ENCODE measurements at regions not wholly inside any gene's neighbourhood (a gene's known extent, or its start where the extent isn't known, plus 50 kb on each side); places are given as distances from the start of the nearest gene placed in this dataset.
A peak's percentile ranks its signal among the peaks of the same experiment; 100 is the strongest.

DNA sequence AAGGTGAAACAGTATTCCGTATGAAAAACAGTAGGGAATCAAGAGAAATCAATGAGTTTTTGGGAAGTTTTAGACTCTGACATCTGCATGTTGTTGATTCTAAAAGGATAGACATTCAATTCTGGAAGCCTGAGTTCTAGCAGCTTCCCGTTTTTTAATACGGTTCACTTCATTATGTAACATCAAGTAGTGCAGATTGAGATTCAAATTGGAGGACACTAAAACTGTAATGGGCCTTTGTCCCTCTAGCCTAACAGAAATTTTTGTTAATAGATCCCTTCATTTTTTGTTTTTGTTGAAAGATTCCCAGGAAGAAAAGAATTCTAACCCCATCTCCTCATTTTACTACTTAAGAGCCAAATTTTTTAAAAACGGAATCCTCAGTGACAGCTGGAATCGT lies 384.6 kb downstream of the SH3GL2 start:
- ATAC-seq = no peak
- no peak for DNase-seq (ENCODE audit: low spot score)

DNA sequence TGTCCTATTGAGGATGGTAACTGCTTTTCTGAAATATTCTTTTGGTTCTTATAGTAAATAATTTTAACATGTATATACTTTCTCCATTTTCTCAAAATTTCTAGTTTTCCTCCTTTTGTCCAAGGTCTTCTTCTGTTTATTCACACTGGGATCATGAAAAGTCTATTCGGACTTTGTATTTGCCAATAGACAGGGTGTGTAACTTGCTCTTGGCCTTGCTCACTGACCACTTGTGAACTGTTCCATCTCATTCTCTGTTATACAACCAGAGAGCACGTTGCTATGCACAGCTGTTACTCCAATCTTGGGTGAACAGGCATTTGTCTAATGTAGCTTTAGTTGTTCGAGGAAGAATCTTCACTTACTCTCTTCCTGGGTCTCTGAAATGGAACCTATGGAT lies 388.9 kb downstream of the SH3GL2 start:
- DNase-seq (ENCODE audit: low spot score) = no peak
- ATAC-seq = peak; percentile 56

DNA sequence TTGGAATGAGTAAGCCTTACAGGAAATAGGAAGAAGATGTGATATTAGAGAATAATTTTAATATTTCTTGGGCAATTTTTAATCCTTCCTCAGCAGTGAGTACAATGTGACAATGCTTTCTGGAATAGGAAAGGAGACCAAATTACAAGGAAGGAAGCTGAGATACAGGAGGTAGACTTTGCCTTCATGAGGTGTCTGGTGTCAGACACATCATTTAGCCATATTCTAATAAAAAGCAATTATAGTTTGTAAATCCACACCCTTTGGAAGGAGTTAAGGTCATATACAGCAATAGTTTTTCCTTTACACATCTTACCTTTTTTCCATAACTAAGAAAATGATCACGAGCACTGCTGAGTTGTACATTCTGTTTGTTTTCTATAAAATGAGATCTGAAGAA lies 390.4 kb downstream of the SH3GL2 start:
- DNase-seq (ENCODE audit: low spot score) (no peak), ATAC-seq (no peak)

DNA sequence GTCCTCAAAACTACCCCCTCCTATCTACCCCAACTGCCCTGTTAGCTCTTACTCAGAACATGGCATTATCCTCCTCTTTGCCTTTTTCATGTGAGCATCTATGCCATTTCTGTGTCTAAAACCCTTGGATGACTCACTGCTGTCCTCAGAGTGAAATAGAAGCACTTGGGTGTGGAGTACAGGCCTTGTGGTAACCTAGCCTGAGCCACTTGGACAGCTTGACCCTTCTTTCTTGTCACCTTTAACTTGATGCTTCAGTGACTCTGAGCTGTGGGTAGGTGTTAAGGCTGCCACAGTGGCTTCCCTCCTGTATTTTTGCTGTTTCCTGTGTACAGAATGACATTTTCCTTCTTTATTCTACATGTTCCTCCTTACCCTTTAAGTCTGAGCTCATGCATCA lies 391.4 kb downstream of the SH3GL2 start:
- DNase-seq (ENCODE audit: low spot score) (no peak), ATAC-seq (no peak)

DNA sequence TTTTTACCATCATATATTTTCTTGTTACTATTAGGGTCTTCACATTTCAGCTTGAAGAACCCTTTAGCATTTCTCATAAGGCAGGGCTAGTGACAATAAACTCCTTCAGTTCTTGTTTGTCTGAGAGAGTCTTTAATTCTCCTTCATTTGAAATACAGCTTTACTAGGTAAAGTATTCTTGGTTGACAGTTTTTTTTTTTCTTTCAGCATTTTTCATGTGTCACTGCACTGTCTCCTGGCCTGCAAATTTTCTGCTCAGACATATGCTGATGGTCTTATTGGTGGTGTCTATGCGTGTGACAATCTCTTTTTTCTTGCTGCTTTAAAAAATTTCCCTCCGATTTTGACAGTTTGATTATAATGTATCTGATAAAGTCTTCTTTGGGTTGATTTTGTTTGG lies 399.9 kb downstream of the SH3GL2 start:
- ATAC-seq (no peak), DNase-seq (ENCODE audit: low spot score) (no peak)

DNA sequence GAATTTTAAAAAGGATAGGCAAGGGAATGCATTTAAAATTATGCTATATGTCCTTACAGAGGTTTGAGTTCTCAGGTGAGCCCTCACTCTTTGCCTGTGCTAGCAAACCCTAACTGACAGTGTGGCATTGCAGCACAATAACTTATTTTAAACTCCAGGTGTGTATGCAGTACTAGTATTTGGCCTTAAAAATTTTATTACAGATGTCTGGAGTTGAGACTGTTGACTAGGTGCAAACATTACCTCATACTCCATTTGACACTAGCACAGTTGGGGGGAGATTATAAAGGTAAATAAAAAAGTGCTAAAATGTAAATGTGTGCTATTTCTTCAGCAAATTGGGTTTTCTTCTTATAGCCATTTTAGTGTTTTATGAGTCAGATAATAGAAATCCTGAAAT lies 407.7 kb downstream of the SH3GL2 start:
- no peak for ATAC-seq

DNA sequence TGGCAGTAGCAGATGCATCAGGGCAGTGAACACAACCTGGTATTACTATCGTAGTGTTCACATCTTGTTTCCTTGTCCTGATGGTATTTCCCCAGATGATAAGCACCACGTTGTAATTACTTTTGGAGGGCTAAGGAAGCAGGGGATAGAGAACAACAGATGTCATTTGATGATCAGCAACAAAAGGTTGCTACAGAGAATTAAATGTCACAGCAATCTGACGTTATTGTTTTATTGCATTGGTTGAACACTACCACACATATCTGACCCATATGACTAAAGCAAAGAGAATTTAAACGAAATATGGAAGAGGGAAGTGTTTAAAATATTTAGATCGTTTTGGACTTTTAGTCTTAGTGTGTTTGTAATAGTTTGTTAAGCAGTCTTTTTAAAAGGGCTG lies 408.3 kb downstream of the SH3GL2 start:
- ATAC-seq (no peak), DNase-seq (ENCODE audit: low spot score) (no peak)

More for the DNA sequence above, 407.7 kb downstream of the SH3GL2 start:
- DNase-seq (ENCODE audit: low spot score) = no peak

DNA sequence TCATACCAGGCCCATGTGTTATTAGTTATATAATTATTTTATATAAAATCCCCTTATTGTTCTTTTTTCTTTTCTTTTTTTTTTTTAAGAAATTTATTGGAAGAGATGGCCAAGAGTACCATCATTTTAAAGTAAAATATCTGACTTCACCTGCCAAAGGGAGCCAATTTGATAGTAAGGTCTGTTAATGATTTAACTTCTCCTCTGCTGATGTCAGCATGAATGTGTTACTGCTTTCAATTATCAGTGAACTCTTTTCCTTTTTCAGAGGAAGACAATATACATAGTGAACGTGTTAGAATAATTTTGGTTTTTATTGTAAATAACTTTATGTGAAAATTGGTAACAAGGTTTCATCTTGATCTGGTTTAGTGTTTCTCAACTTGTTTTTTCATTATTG lies 409.6 kb downstream of the SH3GL2 start:
- DNase-seq (ENCODE audit: low spot score) (no peak), ATAC-seq (peak; percentile 88)

DNA sequence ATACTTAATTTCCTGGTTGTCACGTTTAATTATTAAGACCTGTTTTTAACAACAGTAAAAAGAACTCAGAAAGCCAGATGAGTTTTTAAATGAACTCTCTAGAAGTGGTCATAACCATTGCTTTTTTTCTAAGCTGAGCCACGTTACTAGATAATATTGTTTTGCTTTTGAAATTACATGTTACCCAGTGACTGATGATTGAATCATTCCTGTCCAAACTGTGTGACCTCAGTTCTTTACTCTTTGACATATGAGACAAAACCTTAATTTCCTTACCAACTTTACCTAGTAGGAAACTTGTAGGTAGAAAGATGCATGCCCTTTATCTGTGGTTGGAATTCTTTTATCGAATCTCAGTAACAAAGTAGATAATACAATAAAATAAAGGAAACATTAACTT lies 411.7 kb downstream of the SH3GL2 start:
- no peak for ATAC-seq
- no peak for DNase-seq (ENCODE audit: low spot score)

DNA sequence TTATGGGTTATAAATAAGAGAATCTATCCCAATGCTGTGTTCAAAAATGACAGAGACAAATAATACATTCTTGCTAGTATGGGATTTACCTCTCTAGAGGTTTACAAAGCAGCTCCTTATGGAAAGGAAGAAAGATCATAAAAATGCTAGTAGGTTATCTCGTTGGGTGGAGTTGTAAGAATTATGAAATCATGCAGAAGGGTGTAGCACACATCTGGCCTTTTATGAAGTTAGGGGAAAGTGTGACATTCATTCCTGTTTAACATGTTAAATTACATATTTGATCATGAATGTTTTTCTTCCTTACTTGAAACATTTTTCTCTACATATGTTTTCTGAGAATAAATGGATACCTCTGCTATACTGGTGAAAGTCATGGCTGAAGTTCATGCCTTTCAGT lies 414.2 kb downstream of the SH3GL2 start:
- ATAC-seq (no peak), DNase-seq (ENCODE audit: low spot score) (no peak)

DNA sequence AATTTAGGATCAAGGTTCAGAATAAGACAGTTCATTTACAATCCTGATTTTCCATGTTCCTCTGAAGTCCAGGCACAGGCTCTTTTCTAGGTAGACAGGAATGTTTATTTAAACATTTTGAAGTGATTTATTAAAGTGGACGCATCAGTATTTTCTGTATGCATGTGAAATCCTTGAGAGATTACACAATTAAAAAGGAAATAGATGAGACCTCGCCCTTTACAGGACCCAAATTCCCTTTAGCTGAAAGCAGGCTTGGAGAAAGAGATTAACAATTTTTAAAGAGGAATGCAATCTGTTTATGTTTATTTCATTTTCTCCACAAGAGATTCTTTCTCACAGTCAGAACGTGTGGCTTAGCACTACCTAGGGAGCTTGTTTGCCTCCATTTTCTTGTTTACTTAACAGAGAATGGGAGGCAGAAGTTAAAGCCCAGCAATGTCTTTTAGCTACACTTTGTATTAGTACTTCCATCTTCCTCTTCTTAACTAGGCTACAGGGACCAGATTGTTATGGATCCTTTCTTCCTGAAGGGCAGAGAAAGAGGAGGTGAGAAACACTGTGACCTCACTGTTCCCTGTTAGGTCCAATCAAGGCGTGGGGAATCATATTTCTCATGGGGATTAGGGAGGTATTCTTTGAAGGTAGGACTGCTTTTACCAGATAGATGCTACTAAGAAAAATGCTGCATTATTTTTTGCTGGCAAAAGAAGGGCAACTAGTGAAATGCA lies 416.0 kb downstream of the SH3GL2 start:
- DNase-seq (ENCODE audit: low spot score) = no peak
- ATAC-seq = peak; percentile 45

DNA sequence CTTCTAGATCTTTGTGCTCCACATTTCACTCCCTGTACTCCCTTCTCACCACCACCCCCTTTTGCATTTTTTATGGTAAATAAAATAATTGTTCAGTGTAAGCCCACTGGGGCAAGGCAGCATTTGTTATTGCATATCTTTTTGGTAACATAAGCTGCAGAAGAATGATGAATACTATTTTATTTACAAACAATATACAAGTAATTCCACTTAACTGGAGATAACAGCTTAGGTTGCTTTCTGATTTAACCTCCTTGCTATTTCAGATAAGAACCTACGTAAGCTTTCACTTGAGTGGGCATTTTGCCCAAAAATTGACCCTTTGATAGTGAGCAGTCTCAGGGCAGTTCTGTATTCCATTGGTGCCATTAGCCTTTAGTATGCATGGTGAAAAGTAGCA lies 417.9 kb downstream of the SH3GL2 start:
- ATAC-seq (no peak), DNase-seq (ENCODE audit: low spot score) (no peak)

DNA sequence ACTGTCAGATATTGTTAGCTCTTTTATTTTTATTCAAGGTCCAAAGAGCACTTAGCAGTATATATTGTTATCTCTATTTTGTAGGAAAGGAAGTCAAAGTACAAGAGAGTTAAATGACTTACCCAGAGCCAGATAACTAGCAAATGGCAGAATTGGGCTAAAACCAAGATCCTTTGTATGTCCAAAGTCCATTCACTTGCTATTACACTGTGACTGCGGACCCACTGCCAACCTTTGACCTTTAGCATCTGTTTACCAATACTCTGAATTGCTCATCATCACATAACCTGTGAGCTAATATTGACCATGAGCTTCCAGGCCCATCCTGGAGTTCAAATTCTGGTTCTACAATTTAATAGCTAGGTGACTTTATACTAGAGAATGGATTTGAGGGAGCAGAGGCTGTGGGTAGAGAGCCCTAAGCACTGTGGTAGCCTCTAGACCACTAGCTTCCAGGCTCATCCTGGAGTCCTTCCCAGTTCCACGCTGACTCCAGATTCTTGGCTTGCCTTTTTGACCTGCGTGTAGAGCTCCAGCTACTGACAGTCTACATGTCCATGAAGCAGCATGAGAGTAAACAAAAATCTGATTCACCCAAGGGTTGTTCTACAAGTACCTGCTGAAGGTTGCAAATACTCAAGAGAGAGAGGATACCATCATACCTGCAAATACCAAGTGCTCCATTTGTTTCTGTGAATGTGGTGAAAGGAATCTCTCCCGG lies 424.0 kb downstream of the SH3GL2 start:
- ATAC-seq = peak; percentile 95
- peak; percentile 78 for DNase-seq (ENCODE audit: low spot score)

DNA sequence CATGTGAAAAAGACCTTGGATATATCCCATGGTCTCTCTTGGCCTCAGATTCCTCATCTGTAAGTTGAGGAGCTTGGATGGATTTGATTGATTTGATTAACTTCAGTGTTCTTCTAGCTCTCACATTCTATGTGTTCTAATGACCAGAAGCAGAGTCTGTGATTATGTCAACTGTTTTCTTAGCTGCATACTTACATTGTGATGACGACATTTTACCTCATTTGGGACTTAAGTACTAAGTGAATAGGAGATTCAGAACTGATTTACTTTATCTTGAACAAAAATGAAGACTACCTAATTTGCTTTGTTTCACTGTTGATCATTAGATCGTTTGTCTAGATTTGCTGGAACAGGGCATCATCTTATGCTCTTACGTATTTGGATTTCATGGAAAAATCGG lies 427.7 kb downstream of the SH3GL2 start:
- ATAC-seq (no peak), DNase-seq (ENCODE audit: low spot score) (no peak)

DNA sequence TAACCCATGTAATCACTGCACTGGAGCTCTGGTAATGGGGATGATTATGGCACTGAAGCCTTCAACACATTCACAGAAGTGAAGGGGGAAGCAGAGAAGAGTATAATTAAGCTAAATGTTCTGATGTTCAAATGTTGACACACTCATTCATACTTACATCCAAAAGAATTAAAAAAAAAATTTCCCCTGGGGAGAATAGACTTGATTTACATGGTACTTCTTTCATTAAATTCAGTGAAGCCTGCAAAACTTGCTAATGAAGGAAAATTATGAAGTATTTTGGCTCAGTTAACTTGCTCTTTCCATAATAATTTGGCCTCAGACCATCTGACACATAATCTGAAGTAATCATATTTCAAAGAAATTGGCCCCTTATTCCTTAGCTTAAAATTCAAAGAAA lies 428.8 kb downstream of the SH3GL2 start:
- ATAC-seq (no peak), DNase-seq (ENCODE audit: low spot score) (no peak)

DNA sequence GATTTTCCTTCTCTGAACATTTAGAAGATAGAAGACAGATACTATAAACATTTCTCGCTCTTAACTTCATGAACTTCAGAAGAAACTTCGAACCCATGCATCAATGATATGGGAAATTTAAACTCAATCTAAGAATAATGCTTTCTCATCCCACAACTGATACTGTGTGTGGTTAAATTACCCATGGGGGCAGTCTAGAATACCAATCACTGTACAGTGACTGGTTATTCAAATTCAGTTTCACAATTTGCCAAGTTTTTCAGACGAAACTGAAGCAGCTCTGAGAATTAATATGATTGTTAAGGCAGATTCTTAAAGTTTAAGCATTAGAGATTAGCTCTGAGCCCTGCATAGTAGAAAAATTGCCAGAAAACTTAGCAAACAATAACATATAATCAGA lies 431.0 kb downstream of the SH3GL2 start:
- no peak for ATAC-seq

DNA sequence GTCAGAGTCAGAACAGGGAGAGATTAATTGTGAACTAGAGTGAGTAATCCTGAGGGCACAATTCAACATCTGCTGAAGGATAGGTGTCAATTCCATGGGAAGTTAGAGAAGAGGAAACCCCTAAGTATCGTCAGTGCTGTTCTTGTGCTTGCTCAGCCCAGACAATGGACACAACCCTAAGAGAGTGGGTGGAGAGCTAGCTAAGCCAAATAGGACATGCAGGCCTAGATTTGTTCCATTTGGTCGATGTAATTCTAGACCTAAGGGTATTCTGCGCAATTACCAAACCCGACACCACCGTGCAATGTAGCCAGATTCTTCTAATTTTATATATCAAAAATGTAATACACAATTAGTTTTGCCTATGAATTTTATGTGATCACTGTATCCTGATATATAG lies 431.6 kb downstream of the SH3GL2 start:
- no peak for DNase-seq (ENCODE audit: low spot score)
- no peak for ATAC-seq

More for the DNA sequence above, 431.0 kb downstream of the SH3GL2 start:
- DNase-seq (ENCODE audit: low spot score) = no peak

DNA sequence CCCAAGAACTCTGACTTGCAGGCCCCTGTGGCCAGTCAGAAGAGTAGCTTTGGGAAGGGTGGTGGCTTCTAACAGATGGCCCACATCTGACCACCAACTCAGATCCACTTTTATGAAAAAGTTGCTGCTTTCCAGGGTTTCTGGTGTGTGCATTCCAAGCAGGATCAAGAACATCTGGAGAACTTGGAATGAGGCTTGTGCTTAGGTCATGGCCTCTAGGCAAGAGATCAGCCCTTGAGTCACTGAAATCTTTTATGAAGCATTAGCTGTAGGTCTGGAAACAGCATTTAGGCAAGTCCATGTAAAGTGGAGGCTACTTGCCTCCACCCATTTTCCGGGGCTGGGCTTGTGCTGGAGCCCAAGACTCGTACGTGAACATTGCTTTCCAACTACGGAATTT lies 433.3 kb downstream of the SH3GL2 start:
- DNase-seq (ENCODE audit: low spot score) (no peak), ATAC-seq (no peak)

DNA sequence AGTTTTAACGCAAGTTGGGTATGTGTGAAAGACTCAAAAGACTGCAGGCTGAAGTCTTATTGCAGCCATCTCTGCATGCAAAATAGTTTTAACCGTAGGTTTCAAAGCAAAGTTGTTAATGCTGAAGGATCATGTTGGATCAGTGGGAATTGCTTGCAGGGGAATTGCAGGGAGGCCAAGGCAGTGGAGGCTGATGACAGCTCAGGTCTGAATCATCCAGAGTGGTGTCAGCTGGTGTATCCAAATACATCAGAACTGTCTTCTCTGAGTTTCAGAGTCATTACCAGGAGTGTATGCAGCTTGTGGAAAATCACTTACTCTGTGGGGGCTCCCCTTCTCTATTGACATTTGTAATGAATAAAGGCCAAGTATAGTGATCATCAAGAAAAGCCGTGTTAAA lies 435.7 kb downstream of the SH3GL2 start:
- no peak for ATAC-seq
- DNase-seq (ENCODE audit: low spot score) = no peak

DNA sequence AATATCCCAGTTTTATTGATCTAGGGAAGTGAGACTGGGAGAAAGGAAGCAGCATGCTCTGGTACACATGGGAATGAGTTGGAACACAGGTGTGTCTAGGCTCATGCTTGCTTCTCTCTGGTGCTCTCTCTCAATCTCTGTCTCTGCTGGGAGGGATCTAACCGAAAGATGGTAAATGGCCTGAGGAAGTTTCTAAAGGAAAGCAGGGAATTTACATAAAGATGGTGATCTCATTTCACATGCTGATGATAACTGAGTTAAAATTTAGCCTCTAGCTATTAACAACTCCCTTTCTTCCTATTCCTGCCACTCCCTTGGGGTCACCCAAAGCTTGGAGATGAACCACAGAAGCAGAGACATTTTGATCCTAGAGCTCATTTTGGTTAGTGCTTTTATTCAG lies 436.2 kb downstream of the SH3GL2 start:
- ATAC-seq = no peak
- DNase-seq (ENCODE audit: low spot score) = no peak

DNA sequence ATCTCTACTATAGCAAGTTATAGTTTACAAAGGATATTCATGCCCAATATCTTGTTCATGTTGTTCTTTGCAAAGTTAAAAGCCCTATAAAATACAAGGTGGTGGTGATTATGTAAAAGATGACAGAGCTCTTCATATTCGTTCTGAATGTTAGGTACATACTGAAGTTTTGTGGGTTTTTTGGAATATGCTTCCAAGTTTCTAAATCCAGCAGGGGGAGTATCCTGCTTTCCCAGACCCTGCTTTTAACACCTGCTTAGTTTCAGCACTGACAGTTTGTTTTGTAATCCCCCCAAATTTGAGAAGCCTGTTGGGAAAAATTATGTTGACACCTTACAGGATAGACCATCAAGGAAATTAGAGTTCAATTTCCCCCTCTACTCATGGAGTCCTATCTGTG lies 438.3 kb downstream of the SH3GL2 start:
- DNase-seq (ENCODE audit: low spot score) (no peak), ATAC-seq (no peak)

DNA sequence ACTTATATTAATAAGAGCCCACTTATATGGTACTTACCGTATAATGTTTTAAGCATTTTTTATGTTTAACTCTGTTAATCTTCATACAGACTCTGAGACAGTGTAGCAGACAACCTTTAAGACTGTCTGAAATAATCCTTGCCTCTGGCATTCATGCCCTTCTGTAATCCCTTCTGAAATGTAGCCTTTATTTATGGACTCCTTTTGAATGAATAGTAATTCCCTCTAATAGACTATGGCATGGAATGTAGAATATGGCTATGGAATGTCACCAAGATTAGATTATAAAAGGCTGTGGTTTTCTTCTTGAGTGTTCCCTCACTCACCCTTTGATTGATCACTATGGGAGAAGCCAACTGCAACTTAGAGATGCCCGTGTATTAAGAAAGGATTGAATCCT lies 439.4 kb downstream of the SH3GL2 start:
- DNase-seq (ENCODE audit: low spot score) (no peak), ATAC-seq (no peak)

DNA sequence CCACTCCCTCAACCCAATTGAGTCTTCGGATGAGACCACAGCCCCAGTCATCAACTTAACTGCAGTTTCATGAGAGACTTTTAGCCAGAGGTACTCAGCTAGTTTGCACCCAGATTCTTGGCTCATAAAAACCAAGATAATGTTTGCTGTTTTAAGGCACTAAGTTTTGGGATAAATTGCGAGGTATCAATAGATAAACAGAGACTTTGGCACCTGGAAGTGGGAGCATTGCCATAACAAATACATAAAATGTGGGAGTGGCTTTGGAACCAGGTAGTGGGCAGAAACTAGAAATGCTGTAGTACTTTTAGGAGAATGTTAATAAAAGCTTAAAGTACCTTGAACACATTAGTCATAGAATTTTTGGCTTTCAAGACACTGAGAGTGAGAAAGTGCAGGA lies 439.8 kb downstream of the SH3GL2 start:
- ATAC-seq (peak; percentile 83), DNase-seq (ENCODE audit: low spot score) (no peak)

All from left lobe of liver (tissue), 2 donors.